ENCODE measurements at regions not wholly inside any gene's neighbourhood (a gene's known extent, or its start where the extent isn't known, plus 50 kb on each side); places are given as distances from the start of the nearest gene placed in this dataset.

- no peak for DNase-seq
Measured at GRCh38 chr2:56713161-56713676, 529.4 kb downstream of the CCDC85A start.

- DNase-seq, result no peak
Measured at GRCh38 chr2:56713978-56714377, 530.2 kb downstream of the CCDC85A start.

DNA sequence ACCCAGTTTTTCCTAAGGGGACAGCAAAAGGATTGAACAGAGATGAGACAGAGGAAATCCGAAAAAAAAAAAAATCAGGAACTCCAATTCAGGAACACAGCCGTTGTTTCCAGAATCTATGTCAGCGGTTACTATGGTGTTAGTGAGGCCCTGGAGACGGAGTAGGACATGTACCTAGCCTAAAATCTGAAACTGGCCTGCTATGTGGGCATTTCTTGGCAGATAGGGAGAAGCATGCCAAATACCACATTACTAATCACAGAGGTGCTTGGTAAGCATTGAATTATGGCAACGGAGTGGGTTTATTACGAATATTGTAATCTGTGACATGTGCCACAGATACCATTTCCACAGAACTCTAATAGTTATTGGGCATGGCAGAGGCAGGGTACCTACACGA is 530.6 kb downstream of the CCDC85A start:
- no peak for DNase-seq

- no peak for DNase-seq
Measured at GRCh38 chr2:56715683-56716082, 531.9 kb downstream of the CCDC85A start.

GRCh38 chr2:56718413-56718812 is 534.6 kb downstream of the CCDC85A start:
- no peak for DNase-seq

GRCh38 chr2:56729212-56729611 is 545.4 kb downstream of the CCDC85A start:
- no peak for DNase-seq

DNA sequence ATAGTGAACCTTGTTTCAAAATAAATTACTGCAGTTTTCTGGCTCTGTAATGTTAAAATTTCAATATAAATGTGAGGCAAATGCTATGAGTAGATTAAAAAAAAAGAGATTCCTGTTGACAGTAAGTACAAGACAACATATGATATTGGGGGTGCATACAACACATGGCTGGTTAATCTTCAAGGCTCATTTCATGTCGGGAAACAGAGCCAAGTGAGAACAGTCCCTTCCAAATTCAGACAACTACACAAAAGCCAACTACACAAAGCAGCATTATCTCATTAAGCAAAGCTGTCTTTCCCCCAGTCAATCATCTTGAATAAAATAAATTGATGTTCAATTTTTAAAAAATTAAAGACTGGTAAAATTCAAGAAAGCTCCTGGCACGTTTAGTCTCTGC is 549.2 kb downstream of the CCDC85A start:
- DNase-seq, result no peak

- no peak for DNase-seq
Measured at GRCh38 chr2:56739413-56739812, 555.6 kb downstream of the CCDC85A start.

- no peak for DNase-seq
Measured at GRCh38 chr2:56741601-56742102, 557.9 kb downstream of the CCDC85A start.

- DNase-seq, result no peak
Measured at GRCh38 chr2:56743807-56744206, 560.0 kb downstream of the CCDC85A start.

DNA sequence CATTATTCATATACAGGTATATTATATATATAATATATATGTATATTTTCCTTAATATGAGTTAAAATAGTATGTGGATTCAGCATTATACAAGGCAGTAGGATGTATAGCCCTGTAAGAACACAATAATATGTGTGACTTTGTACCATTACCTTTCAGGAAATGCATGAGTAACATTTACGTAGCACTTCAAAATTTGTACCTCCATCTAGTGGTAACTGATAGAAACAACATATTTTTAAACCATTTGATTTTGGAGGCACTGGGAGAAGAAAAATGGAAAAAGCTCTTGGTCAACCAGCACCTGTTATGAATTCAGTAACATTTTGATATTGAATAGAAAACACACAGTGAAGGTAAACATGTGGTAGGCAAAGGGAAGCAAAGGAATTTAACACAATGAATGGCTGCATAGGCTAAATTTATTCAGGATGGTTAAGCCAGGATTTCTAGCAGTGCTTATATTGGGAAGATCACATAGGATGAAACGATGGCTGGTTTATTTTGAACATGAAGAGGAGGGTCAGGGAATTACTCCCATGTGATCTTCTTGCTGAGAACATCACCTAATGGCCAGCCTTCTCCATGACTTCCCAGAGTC is 565.5 kb downstream of the CCDC85A start:
- no peak for DNase-seq

GRCh38 chr2:56753182-56753581 is 569.4 kb downstream of the CCDC85A start:
- no peak for DNase-seq

GRCh38 chr2:56754066-56754615 is 570.4 kb downstream of the CCDC85A start:
- no peak for DNase-seq

DNA sequence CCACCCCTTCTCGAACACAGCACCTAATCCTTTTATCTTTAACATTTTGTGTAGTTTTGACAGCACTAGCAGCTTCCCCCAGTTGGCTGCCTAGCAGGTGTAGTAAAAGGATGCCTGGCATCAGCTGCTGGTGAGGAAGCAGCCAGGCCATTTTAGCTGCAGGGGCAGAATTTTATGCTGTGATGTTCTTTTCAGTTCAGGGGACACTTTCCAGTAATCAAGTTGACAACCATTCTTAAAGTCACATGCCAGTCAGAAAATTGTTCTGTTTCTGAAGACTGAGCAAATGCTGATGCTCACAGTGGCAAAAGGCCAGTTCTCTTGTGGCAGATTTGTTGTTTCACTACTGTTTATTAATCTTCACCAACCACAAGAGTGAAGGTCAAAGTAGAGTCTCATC is 570.8 kb downstream of the CCDC85A start:
- DNase-seq, result no peak

GRCh38 chr2:56757884-56758545 is 574.2 kb downstream of the CCDC85A start:
- no peak for DNase-seq

GRCh38 chr2:56763683-56764082 is 579.9 kb downstream of the CCDC85A start:
- no peak for DNase-seq

GRCh38 chr2:56768973-56769372 is 585.2 kb downstream of the CCDC85A start:
- DNase-seq, result no peak

- no peak for DNase-seq
Measured at GRCh38 chr2:56770490-56770889, 586.7 kb downstream of the CCDC85A start.

GRCh38 chr2:56784046-56784445 is 600.3 kb downstream of the CCDC85A start:
- no peak for DNase-seq

DNA sequence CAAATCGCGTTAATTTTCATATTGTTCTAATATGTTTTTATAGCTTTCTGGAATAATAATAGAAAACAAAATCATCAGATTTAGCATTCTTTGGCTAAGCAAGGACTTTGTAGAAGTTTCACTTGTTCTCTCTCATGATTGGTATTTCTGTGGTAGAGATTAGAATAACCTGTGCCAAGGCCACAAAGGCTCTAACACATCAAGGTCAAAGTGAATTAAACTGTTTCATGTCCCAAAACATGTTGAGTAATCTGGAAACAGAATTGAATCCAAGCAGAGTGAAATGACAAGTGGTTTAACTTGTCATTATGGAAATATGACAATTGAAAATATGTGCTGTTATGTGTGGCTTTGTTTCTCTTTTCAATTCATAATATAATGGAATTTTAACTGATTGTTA is 617.4 kb downstream of the CCDC85A start:
- DNase-seq, result no peak

- no peak for DNase-seq
Measured at GRCh38 chr2:56801770-56802169, 618.0 kb downstream of the CCDC85A start.

DNA sequence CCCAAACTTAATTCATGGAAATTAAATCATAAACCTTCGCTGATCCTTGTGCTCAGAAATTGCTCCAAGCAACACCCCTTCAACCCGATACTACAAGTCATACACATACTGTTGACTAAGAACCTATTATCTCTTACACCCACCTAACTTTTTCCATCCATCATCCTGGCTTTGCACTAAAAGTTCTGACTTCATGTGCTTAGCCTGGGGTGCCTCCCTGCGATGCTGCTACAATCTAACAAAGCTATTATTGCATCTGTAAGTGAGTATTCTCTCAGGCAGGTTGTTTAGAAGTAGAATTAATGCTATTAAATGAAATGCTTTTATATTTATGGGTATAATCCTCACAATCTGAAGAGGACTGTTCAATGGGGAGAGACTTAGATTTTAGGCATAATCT is 619.8 kb downstream of the CCDC85A start:
- DNase-seq, result no peak

DNA sequence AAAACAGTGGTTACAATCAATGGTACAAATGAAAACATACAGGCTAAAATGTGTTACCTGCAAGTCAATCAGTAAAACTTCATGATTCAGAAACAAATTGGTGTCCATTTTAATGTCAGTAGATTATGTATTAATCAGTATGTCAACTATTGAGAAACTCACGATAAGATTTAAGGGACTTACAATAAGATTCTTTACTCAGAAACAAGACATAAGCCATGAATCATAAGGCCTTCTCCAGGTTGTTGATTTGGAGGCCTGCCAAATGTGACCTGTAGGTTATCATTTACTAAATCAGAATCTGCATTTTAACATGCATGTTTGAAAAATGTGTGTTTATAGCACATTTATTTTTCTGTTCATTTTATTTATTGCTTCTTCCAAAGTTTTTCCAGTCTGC is 623.1 kb downstream of the CCDC85A start:
- no peak for DNase-seq

- DNase-seq, result no peak
Measured at GRCh38 chr2:56807861-56808260, 624.1 kb downstream of the CCDC85A start.

All from NCI-H1436 treated with DMSO at 0.1 percent for 48 hours (cell line).